ENCODE measurements at regions not wholly inside any gene's neighbourhood (a gene's known extent, or its start where the extent isn't known, plus 50 kb on each side); places are given as distances from the start of the nearest gene placed in this dataset.

- no peak overlapping the region for H3K4me2 ChIP-seq (ENCODE audit: low read length)
- H3F3A ChIP-seq (ENCODE audit: insufficient read depth, low read length, poor library complexity, severe bottlenecking), result no peaks in the 10 kb centered on the region
- no peaks in the 10 kb centered on the region for H3K9me2 ChIP-seq (ENCODE audit: insufficient read depth, low read length)
- no peaks in the 10 kb centered on the region for H3K79me2 ChIP-seq (replicated peaks; ENCODE audit: insufficient read depth, low read length)
- no peaks in the 10 kb centered on the region for H3K9me3 ChIP-seq (ENCODE audit: low read length)
- no peaks in the 10 kb centered on the region for H3K36me3 ChIP-seq (ENCODE audit: insufficient read depth, low read length)
- no peaks in the 10 kb centered on the region for H3K27me3 ChIP-seq (ENCODE audit: insufficient read depth, low read depth, low read length)
- no peak overlapping the region for H3K27ac ChIP-seq (ENCODE audit: low read length)
- H3K9ac ChIP-seq (ENCODE audit: low read length), result no peak overlapping the region
- H3K4me3 ChIP-seq (ENCODE audit: low read length), result no peak overlapping the region
- H4K20me1 ChIP-seq (ENCODE audit: insufficient read depth), result no peaks in the 10 kb centered on the region
- H2AFZ ChIP-seq (ENCODE audit: low read depth, low read length), result no peak overlapping the region
- TF ChIP-seq MXI1 (conservative IDR thresholded peaks at IDR 0.05; ENCODE audit: poor library complexity, severe bottlenecking) (no peak), POLR2AphosphoS5 (IDR thresholded peaks at IDR 0.05) (peak; percentile 88)
These were observed 101.6 kb downstream of the ARL5B start for GRCh38 chr10:18760836-18761235.

- Histone ChIP-seq H3K27me3 (ENCODE audit: insufficient read depth, low read depth, low read length) (no peaks in the 10 kb centered on the region), H3K9ac (ENCODE audit: low read length) (no peak overlapping the region), H3K4me3 (ENCODE audit: low read length) (no peak overlapping the region), H3K27ac (ENCODE audit: low read length) (no peak overlapping the region), H3K36me3 (ENCODE audit: insufficient read depth, low read length) (no peaks in the 10 kb centered on the region), H4K20me1 (ENCODE audit: insufficient read depth) (no peaks in the 10 kb centered on the region), H2AFZ (ENCODE audit: low read depth, low read length) (no peak overlapping the region), H3K79me2 (replicated peaks; ENCODE audit: insufficient read depth, low read length) (no peaks in the 10 kb centered on the region), H3K9me3 (ENCODE audit: low read length) (no peaks in the 10 kb centered on the region), H3F3A (ENCODE audit: insufficient read depth, low read length, poor library complexity, severe bottlenecking) (no peaks in the 10 kb centered on the region), H3K9me2 (ENCODE audit: insufficient read depth, low read length) (no peaks in the 10 kb centered on the region), H3K4me2 (ENCODE audit: low read length) (no peak overlapping the region)
- TF ChIP-seq TAF1 (IDR thresholded peaks at IDR 0.05; ENCODE audit: low read depth), result no peak
- no peak for TF ChIP-seq RAD21 (conservative IDR thresholded peaks at IDR 0.05)
- TF ChIP-seq CTCF (IDR thresholded peaks at IDR 0.05; ENCODE audit: poor library complexity, severe bottlenecking), result no peak
- TF ChIP-seq POLR2AphosphoS5 (IDR thresholded peaks at IDR 0.05), result no peak
- no peak for TF ChIP-seq EP300 (conservative IDR thresholded peaks at IDR 0.05; ENCODE audit: poor library complexity, severe bottlenecking)
- no peak for TF ChIP-seq SMC3 (conservative IDR thresholded peaks at IDR 0.05; ENCODE audit: poor library complexity)
- no peak for TF ChIP-seq EZH2 (IDR thresholded peaks at IDR 0.05; ENCODE audit: borderline replicate concordance, insufficient read depth, low read length, poor library complexity, severe bottlenecking)
- TF ChIP-seq MXI1 (conservative IDR thresholded peaks at IDR 0.05; ENCODE audit: poor library complexity, severe bottlenecking), result no peak
- no peak for TF ChIP-seq REST (IDR thresholded peaks at IDR 0.05; ENCODE audit: borderline replicate concordance)
These were observed 108.8 kb downstream of the ARL5B start for GRCh38 chr10:18767981-18768380.

GRCh38 chr10:18773180-18773579, 113.9 kb downstream of the ARL5B start:
- Histone ChIP-seq H3K27ac (ENCODE audit: low read length) (peak overlapping the region; percentile 83), H3F3A (ENCODE audit: insufficient read depth, low read length, poor library complexity, severe bottlenecking) (no peaks in the 10 kb centered on the region), H2AFZ (ENCODE audit: low read depth, low read length) (no peak overlapping the region), H3K79me2 (replicated peaks; ENCODE audit: insufficient read depth, low read length) (no peaks in the 10 kb centered on the region), H3K4me3 (ENCODE audit: low read length) (peak overlapping the region; percentile 32), H3K27me3 (ENCODE audit: insufficient read depth, low read depth, low read length) (no peaks in the 10 kb centered on the region), H3K9me2 (ENCODE audit: insufficient read depth, low read length) (no peaks in the 10 kb centered on the region), H3K9me3 (ENCODE audit: low read length) (no peaks in the 10 kb centered on the region), H3K9ac (ENCODE audit: low read length) (peak overlapping the region; percentile 44), H4K20me1 (ENCODE audit: insufficient read depth) (no peaks in the 10 kb centered on the region), H3K4me2 (ENCODE audit: low read length) (peak overlapping the region; percentile 28), H3K36me3 (ENCODE audit: insufficient read depth, low read length) (no peaks in the 10 kb centered on the region)
- TF ChIP-seq REST (IDR thresholded peaks at IDR 0.05; ENCODE audit: borderline replicate concordance) (peak; percentile 98), MXI1 (conservative IDR thresholded peaks at IDR 0.05; ENCODE audit: poor library complexity, severe bottlenecking) (no peak), SMC3 (conservative IDR thresholded peaks at IDR 0.05; ENCODE audit: poor library complexity) (no peak), TAF1 (IDR thresholded peaks at IDR 0.05; ENCODE audit: low read depth) (no peak), RAD21 (conservative IDR thresholded peaks at IDR 0.05) (no peak), CTCF (IDR thresholded peaks at IDR 0.05; ENCODE audit: poor library complexity, severe bottlenecking) (no peak), POLR2AphosphoS5 (IDR thresholded peaks at IDR 0.05) (peak; percentile 75), EP300 (conservative IDR thresholded peaks at IDR 0.05; ENCODE audit: poor library complexity, severe bottlenecking) (peak; percentile 98), EZH2 (IDR thresholded peaks at IDR 0.05; ENCODE audit: borderline replicate concordance, insufficient read depth, low read length, poor library complexity, severe bottlenecking) (no peak)
